Large intestine (tissue), 3 donors: ENCODE measurements at regions not wholly inside any gene's neighbourhood (a gene's known extent, or its start where the extent isn't known, plus 50 kb on each side); places are given as distances from the start of the nearest gene placed in this dataset.
A peak's percentile ranks its signal among the peaks of the same experiment; 100 is the strongest.

Source experiments
- DNase-seq, 2 donors: peaks; one replicate each; pipeline versions ENCODE4 v3.0.0 to v3.0.0-alpha.2; 2013
- H3K27ac ChIP-seq: one replicate; pipeline ENCODE4 v1.5.1; 2013; ENCODE audit warnings: low read length
- H3K27me3 ChIP-seq: 2 replicates; pipeline ENCODE4 v1.6.1; 2013; ENCODE audit warnings: low read length; ENCODE audit not compliant: control insufficient read depth, insufficient read depth
- H3K36me3 ChIP-seq: 2 replicates; pipeline ENCODE4 v1.6.1; 2013; ENCODE audit warnings: low read length; ENCODE audit not compliant: control insufficient read depth, insufficient read depth
- H3K4me1 ChIP-seq: one replicate; pipeline ENCODE4 v1.6.1; 2013; ENCODE audit warnings: low read length; ENCODE audit not compliant: control insufficient read depth, insufficient read depth
- H3K4me3 ChIP-seq: one replicate; pipeline ENCODE4 v1.5.1; 2013; ENCODE audit warnings: low read length
- H3K9me3 ChIP-seq: one replicate; pipeline ENCODE4 v1.6.1; 2013; ENCODE audit warnings: mild to moderate bottlenecking, low read depth, low read length, moderate library complexity; ENCODE audit not compliant: control insufficient read depth
- WGBS: methylation state at CpG from one replicate; pipeline ENCODE4 v1.1.5; 2013; ENCODE audit warnings: low lambda C conversion rate; ENCODE audit not compliant: insufficient coverage; 5-methylcytosine and 5-hydroxymethylcytosine counted together

DNA sequence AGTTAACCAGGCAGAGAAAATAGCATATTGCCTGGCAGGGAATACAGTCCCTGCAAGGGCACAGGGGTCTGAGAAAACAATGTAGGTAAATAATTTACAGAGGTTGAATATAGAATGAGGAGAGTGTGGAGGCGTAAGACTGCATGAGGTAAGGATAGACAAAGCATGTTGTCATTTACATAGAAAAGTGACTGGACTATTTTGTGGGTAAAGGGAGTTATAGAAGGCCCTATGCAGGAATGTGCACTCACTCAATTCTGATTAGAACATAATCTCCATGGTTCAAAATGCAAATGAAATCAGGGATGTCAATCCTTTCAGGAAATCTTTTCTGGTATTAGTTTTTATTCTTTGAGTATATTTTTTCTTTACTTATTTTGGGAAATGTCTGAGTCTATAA lies 285.7 kb upstream of the SALL1 start:
- peaks cover 31% of the 10 kb centered on the region for H3K27me3 ChIP-seq
- H3K4me3 ChIP-seq = no peak overlapping the region
- peaks cover 3% of the 10 kb centered on the region for H3K9me3 ChIP-seq
- no peak overlapping the region for H3K27ac ChIP-seq
- no peaks in the 10 kb centered on the region for H3K36me3 ChIP-seq
- no peak for DNase-seq
- 80% methylated on average over 1 of the region's 1 CpG for WGBS
- no peaks in the 10 kb centered on the region for H3K4me1 ChIP-seq

DNA sequence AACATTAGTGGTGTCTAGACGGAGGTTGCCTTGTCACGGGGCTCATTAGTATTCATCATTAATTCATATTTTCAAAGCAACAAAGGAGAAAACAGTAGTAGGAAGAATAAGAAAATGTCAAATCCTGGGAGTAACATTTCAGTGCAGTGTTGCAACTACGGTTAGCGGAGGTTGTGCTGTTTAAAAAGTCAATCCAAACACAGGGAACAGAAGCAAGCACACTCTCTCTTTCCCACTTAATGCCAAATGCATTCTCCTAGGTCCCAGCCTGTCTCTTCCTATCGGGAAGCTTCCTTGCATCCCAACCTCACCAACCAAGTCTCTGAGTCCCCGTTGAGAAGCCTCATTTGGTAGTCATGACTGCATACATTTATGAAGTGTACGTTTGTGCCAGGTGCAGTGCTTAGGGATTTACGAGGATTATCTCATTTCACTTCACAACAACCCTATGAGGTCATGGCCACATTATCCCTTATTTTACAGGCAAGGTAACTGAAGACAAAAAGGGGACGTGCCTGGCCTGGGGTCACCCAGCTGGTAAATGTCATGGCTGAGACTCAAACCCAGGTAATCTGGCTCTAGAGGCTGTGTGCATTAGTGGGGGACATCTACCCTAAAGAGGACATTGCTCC lies 283.6 kb upstream of the SALL1 start:
- DNase-seq = no peak
- Histone ChIP-seq H3K27ac (no peak overlapping the region), H3K9me3 (no peaks in the 10 kb centered on the region), H3K4me3 (no peak overlapping the region), H3K27me3 (peaks cover 14% of the 10 kb centered on the region), H3K4me1 (no peaks in the 10 kb centered on the region), H3K36me3 (no peaks in the 10 kb centered on the region)
- no CpG with 5 or more reads among the region's 9 CpGs for WGBS

DNA sequence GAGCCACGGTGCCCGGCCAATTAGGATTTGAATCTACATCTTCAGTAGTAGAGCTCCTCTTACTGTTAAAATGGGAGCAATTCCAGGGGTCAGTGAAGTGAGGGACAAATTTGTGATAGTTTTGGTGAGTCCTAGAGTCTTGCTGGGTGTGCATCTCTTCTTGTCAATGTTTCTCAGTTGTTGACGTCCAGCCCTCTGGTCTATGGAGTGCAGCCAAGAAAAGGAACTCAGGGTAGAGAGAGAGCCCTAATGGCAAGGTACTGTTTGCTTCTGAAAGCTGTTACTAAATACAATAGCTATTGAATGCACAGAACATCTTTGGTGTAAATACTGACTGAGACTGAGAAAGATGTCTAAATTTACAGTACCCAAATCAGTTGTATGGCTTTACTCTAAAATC lies 282.5 kb upstream of the SALL1 start:
- 40% methylated on average over 1 of the region's 3 CpGs for WGBS
- no peaks in the 10 kb centered on the region for H3K4me1 ChIP-seq

DNA sequence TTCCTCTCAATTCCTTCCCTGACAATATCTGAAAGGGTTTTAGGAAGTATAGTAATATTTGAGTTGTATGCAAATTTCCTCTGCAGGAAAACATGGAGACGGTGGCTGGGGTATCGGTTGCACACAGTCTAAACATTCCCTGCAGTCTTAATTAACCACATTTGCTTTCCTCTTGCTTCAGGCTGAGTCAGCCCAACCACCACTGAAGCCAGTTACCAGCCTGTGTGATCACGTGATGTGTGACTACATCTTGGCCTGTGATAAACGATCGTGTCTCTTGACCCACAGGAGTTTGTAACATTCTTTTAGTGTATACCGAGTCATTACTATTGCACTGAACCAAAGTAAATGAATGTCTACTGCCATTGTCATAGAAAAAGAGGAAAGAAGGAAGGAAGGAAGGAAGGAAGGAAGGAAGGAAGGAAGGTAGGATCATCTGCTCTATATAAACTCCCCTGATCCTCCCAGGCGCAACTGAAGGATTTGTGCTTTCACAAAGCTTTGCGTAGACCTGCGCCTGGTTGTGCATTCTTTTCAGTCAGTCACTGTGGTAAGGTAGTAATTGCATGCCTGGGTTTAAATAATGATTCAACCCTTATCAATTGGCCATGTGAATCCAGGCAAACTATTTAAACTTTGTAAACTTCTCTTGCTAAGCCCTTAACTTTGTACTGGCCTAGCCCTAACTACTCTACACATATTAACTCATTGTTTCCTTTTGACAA lies 280.6 kb upstream of the SALL1 start:
- peak overlapping the region; percentile 59 for H3K27ac ChIP-seq
- H3K36me3 ChIP-seq = no peaks in the 10 kb centered on the region
- no peaks in the 10 kb centered on the region for H3K9me3 ChIP-seq
- no peaks in the 10 kb centered on the region for H3K4me1 ChIP-seq
- peak; percentile 57 to 61 for DNase-seq
- WGBS = no CpG with 5 or more reads among the region's 9 CpGs
- H3K4me3 ChIP-seq = no peak overlapping the region
- peaks cover 7% of the 10 kb centered on the region for H3K27me3 ChIP-seq

More for the DNA sequence above, 282.5 kb upstream of the SALL1 start:
- H3K4me3 ChIP-seq = no peak overlapping the region
- no peak overlapping the region for H3K27ac ChIP-seq
- DNase-seq = no peak
- no peaks in the 10 kb centered on the region for H3K9me3 ChIP-seq
- no peaks in the 10 kb centered on the region for H3K36me3 ChIP-seq
- H3K27me3 ChIP-seq = peaks cover 10% of the 10 kb centered on the region

DNA sequence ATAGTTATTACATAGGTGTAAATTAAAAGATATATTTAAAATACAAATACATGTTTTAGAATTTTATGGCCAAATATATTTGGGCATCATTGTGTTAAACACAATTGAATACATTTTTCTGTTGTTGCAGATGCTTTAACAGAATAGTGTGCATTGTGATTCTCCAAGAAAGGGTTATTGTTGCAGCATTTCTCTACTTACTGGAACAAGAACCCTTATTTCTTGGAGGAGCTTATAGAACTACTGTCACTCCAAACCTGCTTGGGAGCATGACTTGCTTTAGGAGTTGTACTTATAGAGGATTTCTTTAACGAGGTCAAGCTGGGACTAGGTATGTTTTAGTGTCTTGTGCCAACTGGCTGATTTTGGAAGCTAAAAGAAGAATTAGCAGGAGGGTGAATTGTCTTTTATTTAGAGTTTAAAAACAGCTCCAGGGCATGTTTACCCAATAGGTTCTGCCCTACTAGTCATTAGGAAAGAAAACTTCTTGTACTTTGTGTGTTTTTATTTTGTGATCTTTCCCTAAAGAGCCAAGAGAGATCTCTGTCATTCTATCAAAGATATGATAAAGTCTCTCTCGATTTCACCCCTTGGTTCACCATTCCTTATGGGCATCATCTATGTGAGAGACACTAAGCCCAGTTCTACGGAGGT lies 279.8 kb upstream of the SALL1 start:
- Histone ChIP-seq H3K27ac (no peak overlapping the region), H3K27me3 (peaks cover 7% of the 10 kb centered on the region), H3K9me3 (no peaks in the 10 kb centered on the region), H3K4me3 (no peak overlapping the region), H3K4me1 (no peaks in the 10 kb centered on the region), H3K36me3 (no peaks in the 10 kb centered on the region)
- no peak for DNase-seq
- 80% methylated on average over 1 of the region's 3 CpGs for WGBS

DNA sequence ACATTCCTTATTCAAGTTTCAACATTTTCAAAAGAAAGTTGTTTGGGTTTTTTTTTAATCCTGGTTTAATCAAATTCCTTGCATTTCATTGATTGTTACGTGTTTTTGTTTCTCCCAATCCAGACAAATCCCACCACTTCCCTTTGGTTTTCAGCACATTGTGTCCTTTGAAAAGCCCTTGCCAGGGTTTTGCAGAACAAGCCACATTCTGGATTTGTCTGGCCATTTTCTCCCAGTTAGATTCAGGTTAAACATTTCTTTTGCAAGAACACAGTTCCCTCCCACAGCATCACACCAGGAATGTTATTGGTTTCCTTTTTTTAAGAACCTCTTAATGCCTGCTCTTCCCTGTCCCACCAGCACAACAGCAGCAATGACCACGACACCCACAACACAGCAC lies 278.0 kb upstream of the SALL1 start:
- WGBS = 100% methylated on average over 1 of the region's 2 CpGs
- Histone ChIP-seq H3K27me3 (peaks cover 2% of the 10 kb centered on the region), H3K27ac (no peak overlapping the region)

DNA sequence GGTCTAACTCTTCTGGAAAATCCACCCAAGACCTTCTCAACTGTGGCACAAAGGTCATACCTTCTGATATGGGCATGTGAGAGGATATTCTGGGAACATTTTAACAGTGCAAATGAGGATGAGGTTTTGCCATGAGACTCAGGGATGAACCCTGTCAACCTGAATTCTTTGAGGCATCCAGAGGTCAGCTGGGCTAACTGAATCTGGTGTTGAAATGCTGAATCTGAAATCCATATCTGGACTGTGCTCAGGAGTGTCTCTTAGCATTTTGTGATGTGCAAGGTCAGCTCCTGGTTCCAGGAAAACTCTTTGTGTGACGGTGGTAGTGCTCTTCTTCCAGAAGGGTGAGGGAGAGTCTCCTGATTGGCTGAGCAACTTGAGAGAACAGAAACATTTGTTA lies 276.0 kb upstream of the SALL1 start:
- no peaks in the 10 kb centered on the region for H3K36me3 ChIP-seq
- no peak for DNase-seq
- H3K27me3 ChIP-seq = no peaks in the 10 kb centered on the region
- no peaks in the 10 kb centered on the region for H3K9me3 ChIP-seq
- H3K27ac ChIP-seq = no peak overlapping the region
- no CpG with 5 or more reads among the region's 1 CpG for WGBS
- H3K4me3 ChIP-seq = no peak overlapping the region
- H3K4me1 ChIP-seq = no peaks in the 10 kb centered on the region

More for the DNA sequence above, 278.0 kb upstream of the SALL1 start:
- Histone ChIP-seq H3K9me3 (no peaks in the 10 kb centered on the region), H3K4me1 (no peaks in the 10 kb centered on the region), H3K4me3 (no peak overlapping the region), H3K36me3 (no peaks in the 10 kb centered on the region)
- no peak for DNase-seq

DNA sequence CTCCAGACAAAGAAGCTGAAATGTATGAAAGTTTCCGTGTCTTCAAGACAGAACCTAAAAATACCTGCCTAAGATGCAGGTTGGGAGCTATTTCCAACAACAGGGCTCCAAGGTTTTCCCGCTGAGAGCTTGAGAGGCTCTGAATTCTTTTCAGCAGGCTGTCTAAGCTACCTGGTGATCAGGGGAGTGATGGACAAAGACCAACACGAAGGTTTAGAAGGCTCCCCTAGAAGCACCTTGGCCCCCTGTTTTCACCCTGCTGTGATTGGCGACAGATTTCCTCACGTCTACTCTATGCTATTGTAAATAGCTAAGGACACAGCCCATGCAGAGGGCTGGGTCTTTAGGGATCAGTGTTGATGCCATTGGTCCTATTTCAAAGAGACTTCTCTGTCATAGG lies 275.2 kb upstream of the SALL1 start:
- no peaks in the 10 kb centered on the region for H3K4me1 ChIP-seq
- H3K4me3 ChIP-seq = no peak overlapping the region
- H3K27ac ChIP-seq = no peak overlapping the region
- no CpG with 5 or more reads among the region's 5 CpGs for WGBS
- H3K9me3 ChIP-seq = no peaks in the 10 kb centered on the region
- no peak for DNase-seq
- no peaks in the 10 kb centered on the region for H3K36me3 ChIP-seq
- no peaks in the 10 kb centered on the region for H3K27me3 ChIP-seq

DNA sequence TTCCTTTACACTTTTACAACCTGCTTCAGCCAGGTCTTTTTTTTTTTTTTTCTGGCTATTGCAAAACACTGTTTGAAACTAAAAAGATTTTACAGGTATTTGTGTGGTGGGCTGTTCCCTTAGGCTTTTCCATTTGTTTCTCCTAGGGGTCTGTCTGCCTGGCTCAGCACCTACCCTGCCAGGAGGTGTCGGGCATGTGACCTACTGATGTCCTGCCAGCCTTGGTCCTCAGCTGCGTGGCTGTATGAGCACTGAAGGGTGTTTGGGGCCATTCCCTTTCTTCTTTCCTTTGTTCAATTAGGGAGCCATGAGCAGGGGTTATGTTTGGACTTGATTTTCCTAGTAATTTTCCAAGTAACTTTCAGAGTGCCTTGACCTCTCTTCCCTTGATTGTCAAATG lies 269.2 kb upstream of the SALL1 start:
- no peaks in the 10 kb centered on the region for H3K27me3 ChIP-seq
- no peak overlapping the region for H3K4me3 ChIP-seq
- no peaks in the 10 kb centered on the region for H3K36me3 ChIP-seq
- peaks cover 7% of the 10 kb centered on the region for H3K4me1 ChIP-seq
- WGBS = no CpG with 5 or more reads among the region's 2 CpGs
- DNase-seq = no peak
- peak overlapping the region; percentile 86 for H3K27ac ChIP-seq
- no peaks in the 10 kb centered on the region for H3K9me3 ChIP-seq

DNA sequence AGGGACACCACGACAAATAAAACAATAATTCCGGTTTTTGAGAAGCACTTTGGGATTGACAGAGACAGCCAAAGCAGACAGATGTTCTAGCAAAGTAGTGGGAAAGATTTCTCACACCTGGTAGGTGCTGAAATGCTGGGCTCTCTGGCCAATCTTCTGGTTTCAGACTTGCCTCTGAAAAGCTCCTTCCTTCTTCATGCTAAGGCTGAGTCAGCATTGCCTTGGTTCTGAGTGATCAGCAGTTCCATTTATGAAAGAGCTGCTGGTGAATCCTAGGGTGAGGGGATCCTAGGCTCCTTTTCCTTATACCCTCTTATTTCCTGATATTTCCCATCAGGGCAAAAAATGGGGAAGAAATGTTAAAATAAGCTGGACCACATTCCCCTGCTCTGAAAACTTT lies 268.7 kb upstream of the SALL1 start:
- 70% methylated on average over 2 of the region's 2 CpGs for WGBS

More for the DNA sequence above, 268.7 kb upstream of the SALL1 start:
- no peak overlapping the region for H3K4me3 ChIP-seq
- H3K27me3 ChIP-seq = no peaks in the 10 kb centered on the region
- H3K4me1 ChIP-seq = peaks cover 7% of the 10 kb centered on the region
- H3K9me3 ChIP-seq = no peaks in the 10 kb centered on the region
- peak; percentile 32 to 46 for DNase-seq
- peak overlapping the region; percentile 86 for H3K27ac ChIP-seq
- no peaks in the 10 kb centered on the region for H3K36me3 ChIP-seq
